ENCODE measurements at regions not wholly inside any gene's neighbourhood (a gene's known extent, or its start where the extent isn't known, plus 50 kb on each side); places are given as distances from the start of the nearest gene placed in this dataset.

DNA sequence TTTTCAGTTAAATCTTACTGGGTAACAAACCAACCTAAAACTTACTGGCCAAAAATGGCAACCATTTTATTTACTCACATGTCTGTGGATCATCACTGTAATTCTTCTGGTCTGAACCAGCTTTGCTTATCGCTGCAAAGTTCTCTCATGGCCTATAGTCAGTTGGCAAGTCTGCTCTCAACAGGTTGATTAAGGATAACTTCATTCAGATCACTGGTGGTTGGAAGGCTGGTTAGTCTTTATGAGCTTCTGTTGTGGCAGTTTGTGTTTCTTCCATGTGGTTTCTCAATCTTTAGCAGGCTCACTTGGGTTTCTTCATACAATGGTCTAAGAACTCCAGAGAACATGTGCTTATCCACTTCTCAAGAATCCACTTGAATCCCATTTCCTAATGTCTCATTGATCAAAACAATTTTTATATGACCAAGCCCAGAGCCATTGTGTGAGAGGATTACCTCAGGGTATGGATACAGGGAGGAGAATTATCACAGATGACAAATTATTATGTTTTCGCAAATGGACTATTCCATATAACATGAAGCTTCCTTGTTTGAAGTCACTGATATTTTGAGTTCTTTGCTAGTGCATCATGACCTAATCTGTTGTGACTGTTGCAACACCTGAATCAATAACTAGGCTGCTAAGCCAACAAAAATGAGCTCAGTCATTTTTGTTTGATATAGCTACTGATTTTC is 155.4 kb upstream of the BMP2 start:
- TF ChIP-seq CTCF (conservative IDR thresholded peaks at IDR 0.05): no peak
- no peak overlapping the region for H3K27ac ChIP-seq

DNA sequence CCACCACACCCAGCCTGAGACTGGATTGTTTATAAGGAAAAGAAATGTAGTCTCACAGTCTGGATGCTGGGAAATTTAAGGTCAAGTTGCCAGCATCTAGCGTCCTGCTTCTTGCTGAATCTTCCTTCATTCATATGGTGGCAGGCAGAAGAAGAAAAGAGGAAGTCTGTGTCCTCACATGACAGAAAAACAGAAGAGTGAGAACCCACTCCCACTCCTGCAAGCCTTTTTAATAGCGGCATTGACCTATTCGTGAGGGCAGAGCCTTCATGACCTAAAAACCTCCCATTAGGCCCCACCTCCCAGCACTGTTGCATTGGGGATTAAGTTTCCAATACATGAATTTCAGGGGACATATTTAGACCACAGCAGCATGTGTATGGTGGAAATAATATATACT is 160.8 kb upstream of the BMP2 start:
- no peak for TF ChIP-seq CTCF (conservative IDR thresholded peaks at IDR 0.05)
- H3K27ac ChIP-seq: no peak overlapping the region

- no peak overlapping the region for H3K27ac ChIP-seq
- no peak for TF ChIP-seq CTCF (conservative IDR thresholded peaks at IDR 0.05)
These were observed 162.2 kb upstream of the BMP2 start for GRCh38 chr20:6605055-6605935.

- TF ChIP-seq CTCF (conservative IDR thresholded peaks at IDR 0.05): no peak
- no peak overlapping the region for H3K27ac ChIP-seq
These were observed 163.3 kb upstream of the BMP2 start for GRCh38 chr20:6604179-6604578.

DNA sequence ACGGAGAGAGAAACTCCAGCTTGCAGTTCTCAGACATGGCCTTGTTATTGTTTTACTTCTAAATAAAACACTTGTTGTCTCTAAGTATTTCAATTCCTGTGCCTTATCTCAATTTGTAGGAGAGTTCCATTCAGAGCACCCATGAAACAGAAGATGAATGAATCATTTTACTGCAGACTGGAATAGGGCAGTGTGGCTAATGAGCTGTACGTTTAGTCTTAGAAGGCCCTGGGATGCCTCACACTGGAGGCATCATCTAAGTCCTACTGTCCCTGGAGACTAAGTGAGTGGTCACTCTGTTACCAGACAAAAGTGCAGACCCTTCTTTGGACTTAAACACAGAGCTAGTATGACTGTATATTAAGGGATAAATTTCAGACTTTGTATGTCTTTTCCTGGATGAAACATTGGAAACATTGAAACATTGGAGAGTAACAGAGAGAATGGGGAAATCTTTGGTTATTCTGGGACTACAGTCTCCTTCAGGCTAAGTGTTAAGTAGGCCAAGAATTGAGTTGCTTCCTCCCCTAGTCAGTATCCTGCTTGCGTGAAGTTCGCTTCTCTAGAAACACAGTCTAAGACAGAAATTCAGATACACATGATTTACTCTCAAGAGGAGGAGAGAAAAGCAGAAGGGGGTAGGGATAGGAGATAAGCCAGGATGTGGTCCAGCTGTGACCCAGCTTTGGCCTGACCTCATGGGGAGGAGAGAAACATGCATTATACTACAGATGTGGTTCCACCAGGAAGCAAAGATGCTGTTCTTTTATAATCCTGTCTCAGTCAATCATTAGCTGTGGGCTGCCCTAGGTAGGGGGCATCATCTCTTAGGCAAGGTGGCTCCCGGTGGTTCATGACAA is 167.4 kb upstream of the BMP2 start:
- TF ChIP-seq CTCF (conservative IDR thresholded peaks at IDR 0.05): no peak
- H3K27ac ChIP-seq: no peak overlapping the region

DNA sequence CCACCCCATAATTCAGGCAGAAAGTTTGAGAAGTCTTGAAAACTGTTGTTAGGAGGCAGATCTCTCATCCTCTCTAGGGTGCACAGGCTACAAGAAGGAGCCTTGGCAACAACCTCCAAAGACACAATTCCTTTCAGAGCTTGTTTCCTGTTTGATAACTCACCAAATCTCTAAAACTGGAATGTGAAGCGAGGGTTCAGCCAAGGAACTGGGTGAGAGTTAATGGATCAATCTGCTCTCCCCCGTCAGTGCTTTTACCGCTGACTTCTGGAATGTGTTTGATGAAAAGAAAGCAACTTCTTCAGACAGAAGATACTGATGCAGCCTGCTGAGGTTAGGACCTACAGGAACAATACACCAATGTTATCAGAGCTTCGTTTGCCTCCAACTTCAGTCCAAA is 171.8 kb upstream of the BMP2 start:
- no peak overlapping the region for H3K27ac ChIP-seq
- no peak for TF ChIP-seq CTCF (conservative IDR thresholded peaks at IDR 0.05)
